Renal pelvis (tissue), 1 donor: ENCODE measurements at regions not wholly inside any gene's neighbourhood (a gene's known extent, or its start where the extent isn't known, plus 50 kb on each side); places are given as distances from the start of the nearest gene placed in this dataset.

ENCODE experiments used
- DNase-seq: peaks from one replicate; pipeline ENCODE4 v3.0.0-alpha.2; 2013

- no peak for DNase-seq
Observed at GRCh38 chr12:92496790-92497189, 206.0 kb upstream of the PLEKHG7 start.

DNA sequence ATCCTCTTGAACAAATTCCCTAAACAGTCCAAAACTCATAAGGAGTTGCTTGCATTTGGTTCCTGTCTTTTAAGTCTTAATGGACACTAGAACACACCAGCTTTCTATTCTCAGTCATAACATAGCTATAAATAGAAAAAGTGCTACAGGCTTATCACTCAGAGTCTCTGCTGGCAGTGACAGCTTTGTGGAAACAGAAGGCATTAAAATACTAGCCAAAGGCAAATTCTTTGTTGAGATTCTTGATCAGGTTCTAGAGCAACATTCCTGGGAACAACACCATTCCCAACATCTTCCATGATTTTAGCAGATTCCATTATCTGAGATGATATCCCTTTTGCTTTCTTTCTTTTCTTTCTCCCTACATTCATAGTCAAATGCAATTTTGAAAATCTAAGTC, 207.7 kb upstream of the PLEKHG7 start:
- DNase-seq: no peak

- no peak for DNase-seq
Observed at GRCh38 chr12:92493816-92494215, 209.0 kb upstream of the PLEKHG7 start.

- no peak for DNase-seq
Observed at GRCh38 chr12:92492995-92493394, 209.8 kb upstream of the PLEKHG7 start.

- DNase-seq: no peak
Observed at GRCh38 chr12:92492291-92492690, 210.5 kb upstream of the PLEKHG7 start.

DNA sequence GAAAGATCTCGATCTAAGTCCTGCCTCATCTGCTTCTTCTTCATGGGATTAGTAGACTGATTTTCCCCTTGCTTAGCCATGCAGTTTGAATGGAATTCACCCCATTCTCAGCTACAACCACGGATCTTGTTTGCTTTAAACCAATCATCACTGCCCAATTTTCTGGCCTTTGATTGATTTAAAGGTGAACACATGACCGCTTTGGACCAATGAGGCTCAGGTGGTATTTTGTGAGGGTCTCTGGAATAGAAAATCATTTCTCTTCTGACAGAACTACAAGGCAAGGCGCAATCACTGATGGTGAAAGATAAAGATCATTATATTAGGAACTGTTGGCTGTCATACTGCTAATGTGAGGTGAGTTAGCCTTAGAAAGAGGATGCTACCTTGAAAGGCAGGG, 213.0 kb upstream of the PLEKHG7 start:
- DNase-seq: no peak

- DNase-seq: no peak
Observed at GRCh38 chr12:92488735-92489134, 214.1 kb upstream of the PLEKHG7 start.

DNA sequence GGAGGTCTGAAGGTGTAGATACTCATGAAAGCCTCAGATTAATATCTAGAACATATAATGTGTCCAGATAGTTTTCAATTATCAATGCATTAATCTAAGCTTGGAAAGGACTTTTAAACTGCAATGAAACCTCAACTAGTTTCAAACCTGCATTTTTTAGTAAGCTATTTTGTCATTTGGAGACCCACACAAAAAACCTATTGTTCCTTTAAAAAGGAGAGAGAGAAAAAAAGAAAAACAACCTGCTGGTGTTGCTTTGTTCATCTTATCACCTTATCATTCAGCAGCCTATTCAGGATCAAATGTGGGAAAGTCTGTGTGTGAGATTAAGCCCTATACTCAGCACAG, 215.7 kb upstream of the PLEKHG7 start:
- DNase-seq: no peak

GRCh38 chr12:92486443-92487137, 216.2 kb upstream of the PLEKHG7 start:
- no peak for DNase-seq

DNA sequence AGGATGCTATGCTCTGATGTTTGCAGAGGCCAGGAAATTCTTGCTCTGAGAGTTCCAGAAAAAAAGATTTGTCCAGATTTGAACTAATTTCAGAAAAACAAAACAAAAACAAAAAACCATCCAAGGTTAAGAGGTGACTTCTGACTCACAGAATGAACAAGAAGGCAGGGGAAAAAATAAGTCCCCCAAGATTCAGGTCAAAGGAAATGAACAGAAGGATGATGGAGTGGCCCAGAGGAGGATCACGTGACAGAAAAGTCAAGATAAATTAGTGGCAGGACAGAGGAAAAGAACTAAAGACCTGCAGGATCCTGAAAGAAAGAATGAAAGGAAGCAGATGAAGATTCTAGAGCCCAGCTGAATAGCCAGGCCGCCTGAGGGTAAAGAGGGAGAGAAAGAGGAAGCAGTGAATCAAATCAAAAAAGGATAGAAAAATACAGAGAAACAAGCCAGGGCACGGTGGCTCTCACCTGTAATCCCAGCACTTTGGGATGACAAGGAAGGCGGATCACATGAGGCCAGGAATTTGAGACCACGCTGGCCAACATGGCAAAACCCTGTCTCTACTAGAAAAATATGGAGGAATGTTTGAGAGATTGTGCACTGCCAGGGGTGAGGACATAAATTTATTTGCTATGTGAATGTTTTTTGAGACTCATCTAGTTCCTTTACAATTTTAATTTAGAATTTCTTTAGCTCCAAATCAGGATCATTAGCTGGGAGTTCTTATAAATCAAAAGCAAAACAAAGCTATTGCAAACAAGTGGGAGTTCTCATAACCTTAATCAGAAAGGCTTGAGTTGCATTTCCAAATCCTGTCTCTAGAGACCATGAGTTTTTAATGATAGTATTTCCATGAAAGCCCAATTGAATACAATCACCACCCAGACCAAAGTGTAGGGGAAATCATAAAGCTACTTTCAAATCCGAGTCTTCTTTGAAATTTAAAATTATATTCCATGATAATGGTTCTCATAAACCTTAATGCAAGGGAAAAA, 217.1 kb upstream of the PLEKHG7 start:
- no peak for DNase-seq

DNA sequence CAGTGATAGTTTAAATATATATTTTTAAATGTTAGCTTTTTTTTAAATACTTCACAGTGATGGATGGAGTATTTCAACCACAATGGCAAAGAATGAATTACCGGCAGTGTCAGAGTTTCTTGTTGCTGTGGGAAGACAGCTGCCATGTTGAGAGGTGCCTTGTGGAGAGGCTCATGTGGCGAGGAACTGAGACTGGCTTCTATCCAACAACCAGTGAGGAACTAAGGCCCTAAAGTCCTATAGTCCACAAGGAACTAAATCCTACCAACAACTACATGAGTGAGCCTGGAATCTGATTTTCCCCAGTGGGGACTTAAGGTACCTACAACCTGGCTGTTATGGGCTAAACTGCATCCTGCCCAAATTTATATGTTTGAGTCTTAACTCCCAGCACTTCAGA, 220.2 kb upstream of the PLEKHG7 start:
- no peak for DNase-seq

DNA sequence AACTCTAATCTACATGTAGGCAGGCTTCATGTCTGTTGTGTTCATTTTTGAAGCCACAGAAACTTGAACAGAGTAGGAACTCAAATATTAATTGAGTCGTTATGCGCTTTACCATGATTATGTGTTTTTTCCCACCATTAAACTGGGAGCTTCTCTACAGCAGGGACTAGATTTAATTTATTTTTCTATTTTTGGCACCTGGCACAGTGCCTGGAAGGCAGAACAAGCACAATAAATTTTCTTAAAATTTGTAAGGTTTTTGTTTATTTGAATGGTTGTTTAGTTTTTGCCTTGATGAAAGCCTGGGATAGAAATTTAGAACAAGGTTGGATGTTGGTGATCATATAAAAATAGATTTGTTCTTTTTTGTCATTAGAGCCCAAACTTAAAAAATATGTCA, 221.7 kb upstream of the PLEKHG7 start:
- no peak for DNase-seq

GRCh38 chr12:92478692-92479091, 224.1 kb upstream of the PLEKHG7 start:
- DNase-seq: no peak

GRCh38 chr12:92476844-92477243, 225.9 kb upstream of the PLEKHG7 start:
- no peak for DNase-seq

DNA sequence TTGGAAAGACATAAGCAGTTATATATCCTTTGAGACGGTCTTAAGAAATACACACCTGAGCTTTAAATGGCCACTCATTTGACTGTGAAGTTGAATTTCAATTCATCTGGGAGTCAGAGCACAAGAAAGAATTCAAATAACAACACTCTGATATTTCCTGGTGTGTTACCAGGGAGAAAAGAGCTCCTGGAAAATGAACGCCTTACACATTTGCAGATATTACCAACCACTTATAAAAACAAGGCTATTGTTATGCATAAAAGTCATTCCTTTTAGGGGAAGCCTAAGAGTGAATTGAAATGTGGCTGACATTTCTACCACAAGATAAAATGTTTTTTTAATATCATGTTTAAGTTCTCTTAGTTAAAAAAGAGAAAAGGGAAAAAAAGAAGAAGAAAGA, 229.2 kb upstream of the PLEKHG7 start:
- no peak for DNase-seq

- DNase-seq: no peak
Observed at GRCh38 chr12:92472201-92472600, 230.6 kb upstream of the PLEKHG7 start.

- DNase-seq: no peak
Observed at GRCh38 chr12:92471551-92471950, 231.2 kb upstream of the PLEKHG7 start.

DNA sequence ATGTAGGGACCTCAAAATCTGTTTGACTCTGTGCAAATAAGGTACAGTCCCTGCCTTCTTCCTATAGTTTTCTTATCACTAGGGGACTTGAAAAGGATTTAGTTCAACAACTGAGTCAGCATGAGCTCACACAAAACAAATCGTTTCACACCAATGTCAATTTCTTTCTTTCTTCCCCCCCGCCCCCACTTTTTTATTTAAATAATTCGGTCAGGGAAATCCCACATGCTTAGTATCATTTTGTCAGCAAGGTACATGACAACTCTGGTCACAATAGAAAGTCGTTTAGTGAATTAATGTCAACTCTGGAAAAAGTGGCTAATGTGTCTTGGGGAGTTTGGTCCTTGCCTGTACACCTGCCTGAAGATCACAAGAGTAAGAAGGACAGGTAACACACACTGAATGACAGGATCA, 232.2 kb upstream of the PLEKHG7 start:
- no peak for DNase-seq

GRCh38 chr12:92469837-92470236, 233.0 kb upstream of the PLEKHG7 start:
- DNase-seq: no peak

GRCh38 chr12:92468358-92469020, 234.3 kb upstream of the PLEKHG7 start:
- DNase-seq: no peak

DNA sequence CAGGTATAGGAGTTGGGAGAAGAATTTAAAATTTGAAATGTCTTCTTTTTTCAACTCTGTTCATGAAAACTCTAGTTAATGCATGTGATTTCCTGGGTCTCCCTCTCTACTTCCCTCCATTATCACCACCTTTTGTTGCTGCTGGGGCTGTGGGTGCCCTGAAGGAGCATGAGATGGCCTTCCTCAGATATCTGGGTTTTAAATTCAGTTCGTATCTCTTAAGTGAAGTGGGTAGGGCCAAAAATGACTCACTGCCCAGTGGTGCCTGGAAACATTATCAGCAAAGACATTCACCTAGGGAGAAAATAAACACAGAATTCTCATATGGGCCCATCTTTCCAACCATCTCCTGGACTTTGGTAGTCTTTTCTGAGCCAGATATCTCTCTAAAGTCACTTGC, 234.9 kb upstream of the PLEKHG7 start:
- no peak for DNase-seq

GRCh38 chr12:92466391-92467305, 236.1 kb upstream of the PLEKHG7 start:
- DNase-seq: no peak
